ENCODE measurements at regions not wholly inside any gene's neighbourhood (a gene's known extent, or its start where the extent isn't known, plus 50 kb on each side); places are given as distances from the start of the nearest gene placed in this dataset.

GRCh38 chr18:67600181-67601180, 84.0 kb upstream of the DSEL start:
- TF ChIP-seq CTCF (conservative IDR thresholded peaks at IDR 0.05 in 1 of 2, IDR thresholded peaks at IDR 0.05 in 1 of 2; ENCODE audit: low read depth in 1 of 2, low read length in 2 of 2): no peak
- no peak for TF ChIP-seq EZH2 (IDR thresholded peaks at IDR 0.05; ENCODE audit: low read length, missing control alignments)
